Gastrocnemius medialis (tissue), 4 donors: ENCODE measurements at regions not wholly inside any gene's neighbourhood (a gene's known extent, or its start where the extent isn't known, plus 50 kb on each side); places are given as distances from the start of the nearest gene placed in this dataset.

Source experiments
- POLR2A ChIP-seq, 2 donors: fragments of 450-650 bp; IDR thresholded peaks; one replicate each; pipeline ENCODE4 v1.6.1; 2017; ENCODE audit warnings: antibody characterized with exemption in 2 of 2, mild to moderate bottlenecking in 2 of 2, moderate library complexity in 2 of 2
- TF ChIP-seq, protein P1 (sequence below), 5 experiments: fragments of 450-650 bp in 3 of 5; fragments of 200-600 bp in 2 of 5; sonication (generic) in 2 of 5; IDR thresholded peaks in 4 of 5; conservative IDR thresholded peaks in 1 of 5; 1 replicate in 4 of 5; 2 replicates in 1 of 5; pipeline ENCODE4 v1.5.1; 2016 to 2019; ENCODE audit warnings: antibody characterized with exemption in 5 of 5, mild to moderate bottlenecking in 3 of 5, moderate library complexity in 3 of 5

DNA sequence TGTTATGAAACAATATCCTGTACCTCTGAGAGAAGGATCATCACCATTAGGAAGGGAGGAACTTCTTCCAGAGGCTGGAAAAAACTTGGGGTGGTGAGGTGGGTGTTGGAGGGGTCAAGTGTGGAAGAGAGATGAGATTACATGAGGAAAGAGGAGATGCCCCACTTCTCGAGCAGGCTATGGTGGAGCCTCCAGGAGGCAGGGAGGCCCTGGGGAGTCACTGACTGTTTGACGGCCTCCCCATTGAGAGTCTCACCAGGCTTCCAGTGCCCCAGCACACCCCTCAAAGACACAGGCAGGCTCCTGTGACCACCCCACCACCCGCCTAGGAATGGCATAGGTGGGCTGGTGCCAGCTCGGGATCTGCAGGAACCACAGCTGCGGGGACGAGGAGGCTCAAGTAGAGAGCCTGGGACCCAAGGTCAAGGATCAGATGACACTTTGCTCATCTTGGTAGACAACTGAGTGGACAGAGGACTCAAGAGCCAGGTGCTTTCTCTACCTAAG, 185.3 kb upstream of the GDF10 start:
- TF ChIP-seq, protein P1, sequence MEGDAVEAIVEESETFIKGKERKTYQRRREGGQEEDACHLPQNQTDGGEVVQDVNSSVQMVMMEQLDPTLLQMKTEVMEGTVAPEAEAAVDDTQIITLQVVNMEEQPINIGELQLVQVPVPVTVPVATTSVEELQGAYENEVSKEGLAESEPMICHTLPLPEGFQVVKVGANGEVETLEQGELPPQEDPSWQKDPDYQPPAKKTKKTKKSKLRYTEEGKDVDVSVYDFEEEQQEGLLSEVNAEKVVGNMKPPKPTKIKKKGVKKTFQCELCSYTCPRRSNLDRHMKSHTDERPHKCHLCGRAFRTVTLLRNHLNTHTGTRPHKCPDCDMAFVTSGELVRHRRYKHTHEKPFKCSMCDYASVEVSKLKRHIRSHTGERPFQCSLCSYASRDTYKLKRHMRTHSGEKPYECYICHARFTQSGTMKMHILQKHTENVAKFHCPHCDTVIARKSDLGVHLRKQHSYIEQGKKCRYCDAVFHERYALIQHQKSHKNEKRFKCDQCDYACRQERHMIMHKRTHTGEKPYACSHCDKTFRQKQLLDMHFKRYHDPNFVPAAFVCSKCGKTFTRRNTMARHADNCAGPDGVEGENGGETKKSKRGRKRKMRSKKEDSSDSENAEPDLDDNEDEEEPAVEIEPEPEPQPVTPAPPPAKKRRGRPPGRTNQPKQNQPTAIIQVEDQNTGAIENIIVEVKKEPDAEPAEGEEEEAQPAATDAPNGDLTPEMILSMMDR (IDR thresholded peaks at IDR 0.05 in 4 of 5, conservative IDR thresholded peaks at IDR 0.05 in 1 of 5) = no peak
- no peak for TF ChIP-seq POLR2A (IDR thresholded peaks at IDR 0.05)
